CD14-positive monocyte (primary cell): ENCODE measurements at regions not wholly inside any gene's neighbourhood (a gene's known extent, or its start where the extent isn't known, plus 50 kb on each side); places are given as distances from the start of the nearest gene placed in this dataset.
"Not testable (repeated sequence)": the region's sequence is repeated elsewhere in the genome, so short reads cannot be mapped to it uniquely, and the experiment has no call there.

Experiments used
- DNase-seq, 3 donors: peaks; one replicate each; pipeline ENCODE4 v3.0.0-alpha.2; 2011 to 2022
- H2AFZ ChIP-seq: 2 replicates; pipeline ENCODE4 v1.6.0; 2012; ENCODE audit warnings: mild to moderate bottlenecking, low read depth, low read length, inconsistent platforms; ENCODE audit not compliant: insufficient read depth, poor library complexity, severe bottlenecking
- H3K27ac ChIP-seq, 2 donors: 1 replicate in 1 of 2; 2 replicates in 1 of 2; pipeline ENCODE4 v1.5.1; 2012 to 2013; ENCODE audit warnings: low read length in 2 of 2, control low read depth in 1 of 2, inconsistent platforms in 1 of 2, low read depth in 1 of 2, mild to moderate bottlenecking in 1 of 2
- H3K27me3 ChIP-seq, 2 donors: one replicate each; pipeline versions ENCODE4 v1.6.0 to v1.6.1; 2011 to 2013; ENCODE audit warnings: low read length in 2 of 2; ENCODE audit not compliant: control insufficient read depth in 2 of 2, insufficient read depth in 2 of 2
- H3K36me3 ChIP-seq, 2 donors: replicated peaks in 1 of 2; 1 replicate in 1 of 2; 2 replicates in 1 of 2; pipeline versions ENCODE4 v1.5.1 to v1.6.1; 2012 to 2013; ENCODE audit warnings: low read length in 2 of 2, control low read depth in 1 of 2, inconsistent platforms in 1 of 2, mild to moderate bottlenecking in 1 of 2; ENCODE audit not compliant: insufficient read depth in 2 of 2, control insufficient read depth in 1 of 2
- H3K4me1 ChIP-seq, 2 donors: 1 replicate in 1 of 2; 2 replicates in 1 of 2; pipeline versions ENCODE4 v1.5.1 to v1.6.1; 2012 to 2013; ENCODE audit warnings: low read length in 2 of 2, control low read depth in 1 of 2, inconsistent platforms in 1 of 2, mild to moderate bottlenecking in 1 of 2, moderate library complexity in 1 of 2; ENCODE audit not compliant: insufficient read depth in 2 of 2, control insufficient read depth in 1 of 2
- H3K4me2 ChIP-seq: replicated peaks from 2 replicates; pipeline ENCODE3; 2012; ENCODE audit warnings: low read length, moderate library complexity, mild to moderate bottlenecking; ENCODE audit not compliant: poor library complexity, severe bottlenecking; ENCODE audit errors: extremely low read depth
- H3K4me3 ChIP-seq, 3 experiments: fragments of 200-600 bp in 1 of 3; sonication (generic) in 1 of 3; replicated peaks in 1 of 3; 1 replicate in 2 of 3; 2 replicates in 1 of 3; pipeline ENCODE4 v1.5.1; 2011 to 2013; ENCODE audit warnings: low read length in 3 of 3, mild to moderate bottlenecking in 3 of 3, control low read depth in 2 of 3, low read depth in 2 of 3, inconsistent platforms in 1 of 3, moderate library complexity in 1 of 3
- H3K79me2 ChIP-seq: 2 replicates; pipeline ENCODE4 v1.6.0; 2012; ENCODE audit warnings: mild to moderate bottlenecking, control low read depth, inconsistent platforms, low read length, moderate library complexity; ENCODE audit not compliant: insufficient read depth
- H3K9ac ChIP-seq: 2 replicates; pipeline ENCODE4 v1.6.0; 2017; ENCODE audit warnings: low read length, mild to moderate bottlenecking; ENCODE audit not compliant: insufficient read depth, poor library complexity, severe bottlenecking
- H3K9me3 ChIP-seq, 2 donors: replicated peaks in 1 of 2; 1 replicate in 1 of 2; 2 replicates in 1 of 2; pipeline versions ENCODE4 v1.5.1 to v1.6.1; 2012 to 2013; ENCODE audit warnings: low read length in 2 of 2, control low read depth in 1 of 2; ENCODE audit not compliant: control insufficient read depth in 1 of 2, insufficient read depth in 1 of 2
- H4K20me1 ChIP-seq: 2 replicates; pipeline ENCODE4 v1.6.0; 2012; ENCODE audit warnings: mild to moderate bottlenecking, low read length, control low read depth, moderate library complexity; ENCODE audit not compliant: insufficient read depth
- H3K27ac Mint-ChIP-seq, 7 donors: one replicate each; pipeline ENCODE4 v1.8.0; 2020; ENCODE audit warnings: mild to moderate bottlenecking in 7 of 7, mixed read lengths in 7 of 7, moderate library complexity in 6 of 7, inconsistent platforms in 2 of 7
- H3K27me3 Mint-ChIP-seq, 3 donors: one replicate each; pipeline ENCODE4 v1.8.0; 2021 to 2022; ENCODE audit warnings: low read depth in 3 of 3, mild to moderate bottlenecking in 3 of 3, mixed read lengths in 3 of 3, moderate library complexity in 3 of 3, inconsistent platforms in 1 of 3
- H3K36me3 Mint-ChIP-seq, 2 donors: one replicate each; pipeline ENCODE4 v1.8.0; 2020; ENCODE audit warnings: mixed read lengths in 2 of 2, inconsistent platforms in 1 of 2, mild to moderate bottlenecking in 1 of 2
- H3K4me1 Mint-ChIP-seq: one replicate; pipeline ENCODE4 v1.8.0; 2020; ENCODE audit warnings: mild to moderate bottlenecking, mixed read lengths
- H3K4me3 Mint-ChIP-seq, 2 donors: one replicate each; pipeline ENCODE4 v1.8.0; 2020; ENCODE audit warnings: mild to moderate bottlenecking in 2 of 2, mixed read lengths in 2 of 2, moderate library complexity in 1 of 2
- H3K9me3 Mint-ChIP-seq, 7 donors: one replicate each; pipeline ENCODE4 v1.8.0; 2020 to 2022; ENCODE audit warnings: mixed read lengths in 7 of 7, mild to moderate bottlenecking in 6 of 7, moderate library complexity in 6 of 7, inconsistent platforms in 2 of 7
- WGBS: methylation state at CpG from one replicate; pipeline ENCODE4 v1.1.5; 2013; ENCODE audit warnings: missing lambda C conversion rate; ENCODE audit not compliant: insufficient coverage; 5-methylcytosine and 5-hydroxymethylcytosine counted together
- intact Hi-C, 2 donors: fragments of 100-400 bp; cut with micrococcal nuclease; formaldehyde crosslinking; loops; one replicate each; pipeline versions ENCODE4 v1.15.0 to v1.15.1; 2023
- TF ChIP-seq, protein P1 (sequence below): fragments of 200-600 bp; IDR thresholded peaks from one replicate; pipeline ENCODE4 v1.8.0; 2022; ENCODE audit warnings: antibody characterized with exemption, mild to moderate bottlenecking

GRCh38 chr16:31676731-31677130 lies 149.0 kb downstream of the AHSP start:
- Histone ChIP-seq H3K4me2 (no peak overlapping the region), H3K79me2 (no peaks in the 10 kb centered on the region), H3K4me3 (no peak overlapping the region), H3K27ac (no peak overlapping the region), H2AFZ (no peak overlapping the region), H3K36me3 (no peaks in the 10 kb centered on the region), H4K20me1 (no peaks in the 10 kb centered on the region), H3K9ac (no peak overlapping the region), H3K4me1 (no peaks in the 10 kb centered on the region), H3K27me3 (no peaks in the 10 kb centered on the region), H3K9me3 (peaks cover 8 to 25% of the 10 kb centered on the region in 2 donors)
- TF ChIP-seq, protein P1, sequence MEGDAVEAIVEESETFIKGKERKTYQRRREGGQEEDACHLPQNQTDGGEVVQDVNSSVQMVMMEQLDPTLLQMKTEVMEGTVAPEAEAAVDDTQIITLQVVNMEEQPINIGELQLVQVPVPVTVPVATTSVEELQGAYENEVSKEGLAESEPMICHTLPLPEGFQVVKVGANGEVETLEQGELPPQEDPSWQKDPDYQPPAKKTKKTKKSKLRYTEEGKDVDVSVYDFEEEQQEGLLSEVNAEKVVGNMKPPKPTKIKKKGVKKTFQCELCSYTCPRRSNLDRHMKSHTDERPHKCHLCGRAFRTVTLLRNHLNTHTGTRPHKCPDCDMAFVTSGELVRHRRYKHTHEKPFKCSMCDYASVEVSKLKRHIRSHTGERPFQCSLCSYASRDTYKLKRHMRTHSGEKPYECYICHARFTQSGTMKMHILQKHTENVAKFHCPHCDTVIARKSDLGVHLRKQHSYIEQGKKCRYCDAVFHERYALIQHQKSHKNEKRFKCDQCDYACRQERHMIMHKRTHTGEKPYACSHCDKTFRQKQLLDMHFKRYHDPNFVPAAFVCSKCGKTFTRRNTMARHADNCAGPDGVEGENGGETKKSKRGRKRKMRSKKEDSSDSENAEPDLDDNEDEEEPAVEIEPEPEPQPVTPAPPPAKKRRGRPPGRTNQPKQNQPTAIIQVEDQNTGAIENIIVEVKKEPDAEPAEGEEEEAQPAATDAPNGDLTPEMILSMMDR, result no peak
- peaks cover 0 to 3% (median 0%) of the 10 kb centered on the region in 3 donors for H3K27me3 Mint-ChIP-seq
- no peaks in the 10 kb centered on the region for H3K36me3 Mint-ChIP-seq
- no peak overlapping the region for H3K4me3 Mint-ChIP-seq
- H3K4me1 Mint-ChIP-seq, result no peaks in the 10 kb centered on the region
- no peak overlapping the region for H3K27ac Mint-ChIP-seq
- no peak for DNase-seq
- peaks cover 14 to 32% (median 23%) of the 10 kb centered on the region in 7 donors for H3K9me3 Mint-ChIP-seq
- intact Hi-C loops, result no loop called here

DNA sequence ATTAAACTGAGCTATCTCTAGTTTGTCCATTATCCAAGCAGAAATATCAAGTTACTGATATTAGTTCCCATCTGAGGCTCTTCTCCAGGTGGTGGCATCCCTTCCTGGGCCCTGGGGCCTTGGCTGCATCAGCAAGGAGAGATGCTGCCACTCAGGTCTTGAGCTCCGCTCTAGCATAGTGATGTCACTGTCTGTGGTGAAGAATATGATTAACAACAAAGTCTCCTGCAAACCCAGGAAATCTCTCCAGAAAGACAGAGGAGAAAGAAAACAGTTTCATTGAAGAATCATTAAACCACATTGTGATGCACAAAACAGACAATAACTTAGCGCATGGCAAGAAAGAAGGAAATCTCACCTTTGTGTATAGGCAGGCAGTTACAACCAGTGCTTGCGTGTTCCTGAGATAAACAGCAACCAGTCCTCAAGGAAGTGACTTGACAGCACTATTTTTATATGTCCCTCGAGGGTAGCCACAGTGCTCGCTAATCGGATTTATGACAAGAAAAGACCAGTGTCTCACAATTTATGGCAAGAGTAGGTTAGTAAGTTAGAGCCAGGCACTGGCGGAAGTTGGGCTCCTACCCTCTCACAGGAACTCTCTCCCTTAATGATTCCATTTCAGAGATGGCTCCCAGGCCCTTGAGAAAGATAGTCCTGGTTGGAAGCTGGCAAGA lies 151.1 kb downstream of the AHSP start:
- no peak overlapping the region for H3K27ac Mint-ChIP-seq
- intact Hi-C loops, result no loop called here
- Histone ChIP-seq H3K4me1 (no peaks in the 10 kb centered on the region), H3K27me3 (no peaks in the 10 kb centered on the region), H3K4me3 (no peak overlapping the region), H3K9ac (no peak overlapping the region), H3K27ac (no peak overlapping the region), H2AFZ (no peak overlapping the region), H3K9me3 (peaks cover 0 to 24% of the 10 kb centered on the region in 2 donors), H3K36me3 (no peaks in the 10 kb centered on the region), H3K79me2 (no peaks in the 10 kb centered on the region), H3K4me2 (no peak overlapping the region), H4K20me1 (no peaks in the 10 kb centered on the region)
- peaks cover 8 to 30% (median 25%) of the 10 kb centered on the region in 7 donors for H3K9me3 Mint-ChIP-seq
- no peak overlapping the region for H3K4me3 Mint-ChIP-seq
- WGBS, result 31% methylated on average over 4 of the region's 7 CpGs
- no peak for DNase-seq
- H3K36me3 Mint-ChIP-seq, result no peaks in the 10 kb centered on the region
- H3K4me1 Mint-ChIP-seq, result no peaks in the 10 kb centered on the region
- peaks cover 0 to 2% (median 0%) of the 10 kb centered on the region in 3 donors for H3K27me3 Mint-ChIP-seq
- TF ChIP-seq, protein P1, result no peak

DNA sequence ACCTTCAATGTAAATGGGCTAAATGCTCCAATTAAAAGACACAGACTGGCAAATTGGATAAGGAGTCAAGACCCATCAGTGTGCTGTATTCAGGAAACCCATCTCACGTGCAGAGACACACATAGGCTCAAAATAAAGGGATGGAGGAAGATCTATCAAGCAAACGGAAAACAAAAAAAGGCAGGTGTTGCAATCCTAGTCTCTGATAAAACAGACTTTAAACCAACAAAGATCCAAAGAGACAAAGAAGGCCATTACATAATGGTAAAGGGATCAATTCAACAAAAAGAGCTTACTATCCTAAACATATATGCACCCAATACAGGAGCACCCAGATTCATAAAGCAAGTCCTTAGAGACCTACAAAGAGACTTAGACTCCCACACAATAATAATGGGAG lies 161.6 kb downstream of the AHSP start:
- H3K36me3 ChIP-seq, DNase-seq, H3K4me3 ChIP-seq, H3K27me3 Mint-ChIP-seq, H3K4me1 ChIP-seq, H3K36me3 Mint-ChIP-seq, H3K4me2 ChIP-seq, H3K27ac ChIP-seq, H4K20me1 ChIP-seq, H3K4me3 Mint-ChIP-seq, H3K9ac ChIP-seq, H3K79me2 ChIP-seq, H3K27ac Mint-ChIP-seq, H2AFZ ChIP-seq, H3K4me1 Mint-ChIP-seq, H3K27me3 ChIP-seq: not testable (repeated sequence)
- WGBS, result no CpG with 5 or more reads among the region's 2 CpGs
- peaks cover 32 to 56% (median 39%) of the 10 kb centered on the region in 7 donors for H3K9me3 Mint-ChIP-seq
- H3K9me3 ChIP-seq, result peaks cover 28 to 30% of the 10 kb centered on the region in 2 donors
- intact Hi-C loops, result loop anchor here in 1 of 2 donors (10.0 kb wide), 1 partner anchor 155 kb away; no protein-coding TSS in a partner anchor
